GM18517 (cell line): ENCODE measurements at regions not wholly inside any gene's neighbourhood (a gene's known extent, or its start where the extent isn't known, plus 50 kb on each side); places are given as distances from the start of the nearest gene placed in this dataset.

Experiments
- ATAC-seq: cut with Tn5 transposase; IDR thresholded peaks from one replicate; pipeline ENCODE4 v1.9.1; 2021; ENCODE audit warnings: mild to moderate bottlenecking, moderate library complexity; ENCODE audit not compliant: unreplicated experiment

DNA sequence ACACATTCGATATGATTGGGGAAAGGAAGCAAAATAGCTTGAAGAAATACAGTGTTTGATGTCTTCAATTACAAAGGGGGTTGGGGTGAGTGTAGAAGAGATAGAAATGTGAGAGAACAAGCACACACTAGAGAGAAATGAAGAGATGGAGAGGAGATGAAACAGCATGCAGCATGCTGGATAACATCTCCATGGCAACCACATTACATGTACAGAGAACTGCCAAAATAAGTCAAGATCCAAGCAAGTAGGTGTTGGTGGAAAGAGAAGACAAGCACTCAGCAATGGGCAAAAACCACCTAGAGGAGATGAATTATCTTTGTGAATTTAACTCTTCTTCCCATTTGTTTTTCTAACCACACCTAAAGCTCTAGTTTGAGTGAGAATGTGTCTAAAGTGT lies 289.8 kb downstream of the GRIN2B start:
- no peak for ATAC-seq

- no peak for ATAC-seq
Observed at GRCh38 chr12:13687633-13688032, 293.8 kb downstream of the GRIN2B start.

GRCh38 chr12:13686260-13686659 lies 295.1 kb downstream of the GRIN2B start:
- ATAC-seq = no peak

DNA sequence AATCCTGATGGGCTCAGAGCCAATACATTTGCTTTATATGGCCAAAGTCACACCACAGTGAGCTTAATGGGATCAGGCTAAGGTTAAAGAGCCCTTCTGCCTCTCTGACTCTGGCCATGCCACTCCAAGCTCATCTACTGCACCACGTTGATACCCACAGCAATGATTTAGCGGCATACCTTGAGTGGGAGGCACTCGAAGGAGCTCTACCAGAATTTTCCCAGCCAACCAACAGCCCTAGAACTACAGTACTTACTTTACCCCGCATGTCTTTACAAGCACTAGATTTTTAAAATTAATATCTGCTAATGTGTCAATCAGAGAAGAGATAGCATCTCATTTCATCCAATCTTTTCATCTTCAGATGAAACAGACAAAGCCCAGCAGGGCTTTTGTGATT lies 300.5 kb downstream of the GRIN2B start:
- ATAC-seq = no peak

DNA sequence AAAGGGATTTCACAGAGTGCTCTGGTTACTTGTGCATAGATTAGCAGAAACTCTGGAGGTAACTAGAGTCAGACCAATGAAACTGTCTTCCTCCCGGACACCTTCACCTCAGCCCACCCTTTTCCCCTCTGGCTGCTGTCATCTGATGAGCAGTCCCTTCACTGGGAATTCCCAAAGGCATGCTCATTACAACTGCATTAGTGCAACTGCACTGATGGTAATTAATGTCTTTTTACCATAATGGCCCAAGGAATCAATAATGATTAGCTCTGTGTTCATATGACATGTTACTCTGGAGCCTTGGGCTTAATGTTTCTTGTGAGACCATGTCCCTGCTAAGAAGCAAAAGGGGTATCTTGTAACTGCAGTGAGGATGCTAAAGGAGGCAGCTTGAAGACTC lies 304.5 kb downstream of the GRIN2B start:
- ATAC-seq = no peak

DNA sequence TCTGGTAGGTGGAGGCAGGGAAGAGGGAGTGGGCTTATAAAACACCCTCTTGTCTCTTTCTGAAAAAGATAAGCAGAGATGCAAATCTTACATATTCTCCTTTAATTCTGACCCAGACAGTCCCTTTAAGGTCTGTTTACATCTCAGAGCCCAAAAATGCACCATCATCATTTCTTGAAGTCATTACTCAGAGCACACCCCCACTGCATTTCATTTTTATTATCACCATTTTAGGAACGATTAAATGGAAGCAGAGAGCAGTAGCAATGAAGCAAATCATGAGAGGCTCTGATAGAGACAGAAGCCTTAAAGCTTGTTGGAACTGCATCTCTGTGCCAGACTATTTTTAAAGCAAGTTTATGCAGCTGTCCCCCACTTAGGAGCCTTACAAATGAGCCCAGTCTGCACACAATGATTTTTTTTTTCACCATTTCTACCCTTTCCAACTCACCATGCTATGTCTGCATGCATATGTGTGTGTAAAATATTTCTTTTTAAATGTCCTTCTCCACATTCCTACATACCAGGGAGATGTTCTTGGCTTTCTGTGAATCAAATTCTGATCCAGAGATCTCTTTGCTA lies 311.0 kb downstream of the GRIN2B start:
- ATAC-seq = no peak

GRCh38 chr12:13668880-13669279 lies 312.5 kb downstream of the GRIN2B start:
- no peak for ATAC-seq

GRCh38 chr12:13666806-13667205 lies 314.6 kb downstream of the GRIN2B start:
- ATAC-seq = no peak

GRCh38 chr12:13661005-13661887 lies 320.2 kb downstream of the GRIN2B start:
- no peak for ATAC-seq

GRCh38 chr12:13654456-13654855 lies 326.9 kb downstream of the GRIN2B start:
- no peak for ATAC-seq

GRCh38 chr12:13652105-13652504 lies 329.3 kb downstream of the GRIN2B start:
- ATAC-seq = no peak

- no peak for ATAC-seq
Observed at GRCh38 chr12:13635709-13636108, 345.7 kb downstream of the GRIN2B start.

- no peak for ATAC-seq
Observed at GRCh38 chr12:13631873-13632272, 349.5 kb downstream of the GRIN2B start.

GRCh38 chr12:13630354-13630753 lies 351.0 kb downstream of the GRIN2B start:
- no peak for ATAC-seq

- no peak for ATAC-seq
Observed at GRCh38 chr12:13628067-13628466, 353.3 kb downstream of the GRIN2B start.

- ATAC-seq = no peak
Observed at GRCh38 chr12:13627536-13627935, 353.9 kb downstream of the GRIN2B start.

DNA sequence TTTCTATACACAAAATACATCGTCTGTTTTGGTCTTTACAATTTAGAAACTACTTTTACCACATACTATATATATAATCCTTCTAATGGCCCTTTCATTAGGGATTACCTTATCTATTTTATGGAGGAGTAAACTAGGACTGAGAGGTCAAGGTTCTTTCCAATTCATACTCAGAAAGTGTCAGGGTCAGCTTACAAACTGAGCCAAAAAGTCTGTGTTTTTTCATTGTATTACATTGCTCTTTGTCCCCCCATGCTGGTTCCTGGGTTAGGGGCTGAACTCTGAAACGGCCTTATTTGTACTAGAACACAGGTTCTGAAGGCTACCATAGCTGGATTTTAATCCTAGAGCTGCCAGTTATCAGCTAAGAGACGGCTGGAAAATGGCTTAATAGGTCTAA lies 368.1 kb downstream of the GRIN2B start:
- ATAC-seq = no peak

DNA sequence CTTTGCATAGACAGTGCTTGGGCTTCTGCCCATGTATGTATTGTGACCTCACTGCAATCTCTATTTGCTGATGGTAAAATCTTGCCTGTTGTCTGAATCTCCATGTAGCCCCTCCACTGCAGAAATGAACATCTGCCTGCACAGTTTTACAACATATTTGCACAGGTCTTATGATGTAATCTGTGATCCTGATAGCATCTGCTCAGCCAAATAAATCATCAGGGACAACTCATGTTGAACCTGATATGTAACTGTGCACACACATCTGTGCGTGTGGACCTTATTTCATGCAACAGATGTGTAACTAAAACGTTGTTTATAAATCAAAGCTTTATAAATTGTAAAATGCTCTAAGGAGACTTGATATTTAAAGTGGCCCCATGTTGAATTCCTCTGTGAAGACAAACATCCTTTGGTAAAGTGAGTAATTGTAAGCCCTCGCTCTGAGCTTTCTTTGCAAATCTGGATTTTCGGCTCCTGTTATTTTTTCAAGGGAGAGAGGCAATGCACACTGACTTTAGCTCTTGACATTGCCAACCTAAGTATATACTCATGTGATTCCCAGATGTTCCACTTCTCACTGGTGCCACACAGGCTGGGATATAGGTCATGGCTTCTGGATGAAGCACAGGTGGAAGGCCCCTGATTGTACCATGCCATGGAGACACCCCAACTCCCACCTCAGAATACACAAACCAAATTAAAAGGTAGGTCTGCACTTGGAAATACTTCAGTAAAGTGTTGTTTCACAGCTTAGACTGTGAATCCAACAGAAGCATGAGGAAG lies 371.3 kb downstream of the GRIN2B start:
- no peak for ATAC-seq

GRCh38 chr12:13606290-13606689 lies 375.1 kb downstream of the GRIN2B start:
- ATAC-seq = no peak

DNA sequence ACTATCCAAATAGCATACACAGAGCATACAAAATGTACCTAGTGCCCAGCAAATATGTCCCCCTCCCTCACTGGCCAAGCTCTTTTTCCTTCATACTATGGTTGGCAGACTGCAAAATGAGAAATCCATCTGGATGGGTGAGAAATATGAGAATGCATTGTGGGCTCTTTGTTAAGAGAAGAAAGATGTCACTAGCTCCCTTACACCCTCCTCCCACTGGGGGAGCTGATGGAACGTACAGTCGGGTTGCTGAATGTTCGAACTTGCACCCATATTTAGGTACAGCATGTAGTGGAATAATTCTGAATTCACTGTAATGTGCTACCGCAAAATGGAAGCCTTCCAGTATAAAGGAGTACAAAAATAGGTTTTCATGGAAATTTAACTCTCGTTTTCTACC lies 377.4 kb downstream of the GRIN2B start:
- ATAC-seq = no peak

DNA sequence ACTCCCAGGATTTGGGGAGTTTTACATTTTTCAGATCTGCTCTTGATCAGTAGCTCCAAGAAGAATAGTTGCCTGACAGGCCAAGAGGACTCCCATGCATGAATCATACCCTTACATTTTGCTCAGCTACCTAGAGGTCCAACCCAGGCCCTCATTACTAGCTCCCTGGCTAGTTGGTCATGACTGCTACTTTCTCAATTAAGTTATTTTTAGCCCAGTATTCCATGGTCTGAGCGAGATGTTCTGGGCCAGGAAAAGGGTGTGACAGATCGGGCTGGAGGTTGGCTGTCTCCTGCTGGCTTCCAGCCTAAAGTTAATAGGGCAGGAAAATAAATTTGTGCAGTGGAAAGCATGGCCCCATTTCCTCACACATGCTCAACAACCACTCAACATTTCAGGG lies 379.2 kb downstream of the GRIN2B start:
- ATAC-seq = no peak

DNA sequence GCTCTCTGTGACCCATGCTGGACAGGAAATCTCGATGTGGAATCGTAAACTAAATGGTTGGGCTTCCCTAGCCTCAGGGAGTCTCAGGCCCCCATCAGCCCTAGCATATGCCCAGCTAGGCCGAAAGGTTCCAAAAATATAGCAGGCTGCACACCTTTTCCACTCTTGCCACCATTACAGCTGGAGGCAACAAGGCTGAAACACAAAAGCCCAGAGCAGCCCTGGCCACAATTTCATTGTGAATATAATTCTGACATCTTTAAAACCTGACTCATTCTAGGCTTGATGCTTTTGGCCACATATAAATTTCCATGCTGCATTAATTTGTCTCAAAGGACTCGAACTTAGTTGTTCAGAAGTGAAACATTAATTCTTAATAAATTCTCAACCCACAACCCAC lies 382.2 kb downstream of the GRIN2B start:
- no peak for ATAC-seq
